SK-N-MC (cell line): ENCODE measurements at regions not wholly inside any gene's neighbourhood (a gene's known extent, or its start where the extent isn't known, plus 50 kb on each side); places are given as distances from the start of the nearest gene placed in this dataset.

Source experiments
- EZH2 ChIP-seq: fragments of 200-600 bp; sonication (generic); IDR thresholded peaks from one replicate; pipeline ENCODE4 v1.6.1; 2017; ENCODE audit warnings: antibody characterized with exemption
- POLR2AphosphoS5 ChIP-seq: IDR thresholded peaks from 2 replicates; pipeline ENCODE4 v1.6.1; 2012; ENCODE audit warnings: mild to moderate bottlenecking, low read depth, low read length, borderline replicate concordance

DNA sequence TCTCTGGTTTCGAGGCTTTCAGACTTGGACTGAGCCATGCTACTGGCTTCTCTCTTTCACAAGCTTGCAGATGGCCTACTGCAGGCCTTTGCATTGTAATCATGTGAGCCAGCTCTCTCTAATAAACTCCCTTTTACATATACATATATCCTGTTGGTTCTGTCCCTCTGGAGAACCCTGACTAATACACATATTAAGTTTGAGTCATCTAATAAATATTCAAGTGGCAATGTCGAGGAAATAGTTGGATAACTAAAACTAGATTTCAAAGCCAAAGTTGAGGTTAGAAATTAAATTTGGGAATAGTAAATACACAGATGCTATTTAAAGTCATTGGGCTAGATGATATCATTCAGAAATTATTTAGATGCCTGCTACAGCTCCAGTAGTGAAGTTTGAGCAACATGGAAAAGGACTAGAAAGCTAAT, 1343.4 kb downstream of the GRIK2 start:
- TF ChIP-seq EZH2 (no peak), POLR2AphosphoS5 (no peak)
